Hepatocyte (in vitro differentiated cells): ENCODE measurements at regions not wholly inside any gene's neighbourhood (a gene's known extent, or its start where the extent isn't known, plus 50 kb on each side); places are given as distances from the start of the nearest gene placed in this dataset.

Experiments used
- DNase-seq: peaks from one replicate; pipeline ENCODE4 v3.0.0-alpha.2; 2016; ENCODE audit warnings: low spot score
- H2AFZ ChIP-seq: fragments of 200-600 bp; sonication (generic); 2 replicates; pipeline ENCODE4 v1.6.0; 2016; ENCODE audit warnings: antibody characterized with exemption, mild to moderate bottlenecking
- H3K27ac ChIP-seq: fragments of 200-600 bp; sonication (generic); 2 replicates; pipeline ENCODE4 v1.5.1; 2016; ENCODE audit warnings: mild to moderate bottlenecking
- H3K27me3 ChIP-seq: fragments of 200-600 bp; sonication (generic); 2 replicates; pipeline ENCODE4 v1.6.1; 2016
- H3K36me3 ChIP-seq: fragments of 200-600 bp; sonication (generic); replicated peaks from 2 replicates; pipeline ENCODE4 v1.5.1; 2016; ENCODE audit warnings: low read depth; ENCODE audit not compliant: insufficient read depth
- H3K4me1 ChIP-seq: fragments of 200-600 bp; sonication (generic); 2 replicates; pipeline ENCODE4 v1.5.1; 2016; ENCODE audit warnings: mild to moderate bottlenecking, moderate library complexity; ENCODE audit not compliant: insufficient read depth
- H3K4me2 ChIP-seq: fragments of 200-600 bp; sonication (generic); 2 replicates; pipeline ENCODE4 v1.6.0; 2016
- H3K4me3 ChIP-seq: fragments of 200-600 bp; sonication (generic); 2 replicates; pipeline ENCODE4 v1.5.1; 2016; ENCODE audit warnings: mild to moderate bottlenecking
- H3K79me2 ChIP-seq: fragments of 200-600 bp; sonication (generic); 2 replicates; pipeline ENCODE4 v1.6.0; 2017; ENCODE audit warnings: mild to moderate bottlenecking
- H3K9me2 ChIP-seq: fragments of 200-600 bp; sonication (generic); replicated peaks from 2 replicates; pipeline ENCODE4 v1.6.0; 2017; ENCODE audit warnings: mild to moderate bottlenecking; ENCODE audit not compliant: insufficient read depth
- H3K9me3 ChIP-seq: fragments of 200-600 bp; sonication (generic); 2 replicates; pipeline ENCODE4 v1.5.1; 2016; ENCODE audit warnings: low read depth, mild to moderate bottlenecking
- H4K20me1 ChIP-seq: fragments of 200-600 bp; sonication (generic); 2 replicates; pipeline ENCODE4 v1.6.0; 2016; ENCODE audit warnings: mild to moderate bottlenecking; ENCODE audit not compliant: insufficient read depth, poor library complexity, severe bottlenecking
- EZH2 ChIP-seq: fragments of 200-600 bp; sonication (generic); IDR thresholded peaks from 2 replicates; pipeline ENCODE4 v1.6.1; 2016; ENCODE audit warnings: antibody characterized with exemption, mild to moderate bottlenecking, borderline replicate concordance
- EZH2phosphoT487 ChIP-seq: fragments of 200-600 bp; sonication (generic); IDR thresholded peaks from one replicate; pipeline ENCODE4 v1.6.1; 2018; ENCODE audit warnings: antibody characterized with exemption, mild to moderate bottlenecking, low read depth, moderate library complexity; ENCODE audit not compliant: unreplicated experiment, severe bottlenecking
- WGBS: methylation state at CpG from one replicate; pipeline ENCODE4 v1.1.6; 2016; ENCODE audit warnings: low lambda C conversion rate; ENCODE audit errors: missing lambda C conversion rate; 5-methylcytosine and 5-hydroxymethylcytosine counted together
- TF ChIP-seq, protein P1 (sequence below): fragments of 200-600 bp; sonication (generic); IDR thresholded peaks from 2 replicates; pipeline ENCODE4 v1.5.1; 2016; ENCODE audit warnings: antibody characterized with exemption, mild to moderate bottlenecking; ENCODE audit not compliant: poor library complexity

GRCh38 chr18:78115896-78116561, 863.6 kb upstream of the SALL3 start:
- WGBS = 91% methylated on average over 1 of the region's 1 CpG
- Histone ChIP-seq H3K4me1 (no peaks in the 10 kb centered on the region), H3K9me2 (no peaks in the 10 kb centered on the region), H4K20me1 (no peaks in the 10 kb centered on the region), H3K79me2 (no peaks in the 10 kb centered on the region), H2AFZ (no peak overlapping the region), H3K27ac (no peak overlapping the region), H3K27me3 (no peaks in the 10 kb centered on the region), H3K4me3 (no peak overlapping the region), H3K36me3 (no peaks in the 10 kb centered on the region), H3K9me3 (no peaks in the 10 kb centered on the region), H3K4me2 (no peak overlapping the region)
- TF ChIP-seq EZH2 (no peak), EZH2phosphoT487 (no peak)
- TF ChIP-seq, protein P1, sequence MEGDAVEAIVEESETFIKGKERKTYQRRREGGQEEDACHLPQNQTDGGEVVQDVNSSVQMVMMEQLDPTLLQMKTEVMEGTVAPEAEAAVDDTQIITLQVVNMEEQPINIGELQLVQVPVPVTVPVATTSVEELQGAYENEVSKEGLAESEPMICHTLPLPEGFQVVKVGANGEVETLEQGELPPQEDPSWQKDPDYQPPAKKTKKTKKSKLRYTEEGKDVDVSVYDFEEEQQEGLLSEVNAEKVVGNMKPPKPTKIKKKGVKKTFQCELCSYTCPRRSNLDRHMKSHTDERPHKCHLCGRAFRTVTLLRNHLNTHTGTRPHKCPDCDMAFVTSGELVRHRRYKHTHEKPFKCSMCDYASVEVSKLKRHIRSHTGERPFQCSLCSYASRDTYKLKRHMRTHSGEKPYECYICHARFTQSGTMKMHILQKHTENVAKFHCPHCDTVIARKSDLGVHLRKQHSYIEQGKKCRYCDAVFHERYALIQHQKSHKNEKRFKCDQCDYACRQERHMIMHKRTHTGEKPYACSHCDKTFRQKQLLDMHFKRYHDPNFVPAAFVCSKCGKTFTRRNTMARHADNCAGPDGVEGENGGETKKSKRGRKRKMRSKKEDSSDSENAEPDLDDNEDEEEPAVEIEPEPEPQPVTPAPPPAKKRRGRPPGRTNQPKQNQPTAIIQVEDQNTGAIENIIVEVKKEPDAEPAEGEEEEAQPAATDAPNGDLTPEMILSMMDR = no peak
- DNase-seq = no peak

DNA sequence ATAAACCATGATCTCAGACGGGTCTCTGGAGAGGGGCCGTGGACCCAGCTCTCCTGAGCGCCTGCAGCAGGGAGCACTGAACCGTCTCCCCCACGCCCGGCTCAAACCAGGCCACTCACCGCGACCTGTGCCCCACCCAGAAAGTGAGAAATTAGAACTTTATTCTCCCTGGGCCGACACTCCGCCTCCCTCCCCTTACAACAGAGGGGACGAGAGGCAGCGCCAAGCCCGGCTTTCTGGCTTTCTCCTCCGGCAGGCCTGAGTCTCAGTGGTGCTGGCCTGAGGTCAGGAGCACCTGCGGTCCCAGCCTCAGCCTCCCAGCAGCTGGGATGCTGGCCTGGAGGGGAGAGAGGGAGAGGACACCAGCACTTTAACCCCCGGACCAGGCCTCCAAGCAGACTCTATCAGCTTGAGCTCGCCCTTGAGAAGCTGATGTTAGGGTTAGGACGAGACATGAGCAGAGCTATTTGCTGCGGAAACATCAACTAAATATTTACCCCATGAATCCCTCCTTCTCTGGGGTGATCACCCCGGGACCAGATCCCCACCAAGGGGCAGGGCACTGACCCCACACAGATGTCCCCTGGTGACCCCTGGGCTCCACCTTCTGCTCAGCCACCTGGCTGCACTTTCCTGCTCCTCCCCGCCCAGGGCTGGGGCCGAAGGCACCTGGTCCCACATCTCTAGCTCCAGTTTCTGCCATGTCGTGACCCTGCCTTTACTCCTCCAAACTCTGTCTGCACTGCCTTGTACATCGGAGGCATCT, 856.3 kb upstream of the SALL3 start:
- no peaks in the 10 kb centered on the region for H3K36me3 ChIP-seq
- WGBS = 94% methylated on average over 24 of the region's 24 CpGs
- TF ChIP-seq EZH2phosphoT487 (no peak), EZH2 (no peak)
- TF ChIP-seq, protein P1 = no peak
- H3K27ac ChIP-seq = no peak overlapping the region
- no peak overlapping the region for H3K4me2 ChIP-seq
- no peaks in the 10 kb centered on the region for H3K27me3 ChIP-seq
- H3K9me2 ChIP-seq = no peaks in the 10 kb centered on the region
- no peak overlapping the region for H3K4me3 ChIP-seq
- peaks cover 5% of the 10 kb centered on the region for H3K4me1 ChIP-seq
- no peak overlapping the region for H2AFZ ChIP-seq
- H4K20me1 ChIP-seq = no peaks in the 10 kb centered on the region
- no peak for DNase-seq
- no peaks in the 10 kb centered on the region for H3K9me3 ChIP-seq
- H3K79me2 ChIP-seq = no peaks in the 10 kb centered on the region

DNA sequence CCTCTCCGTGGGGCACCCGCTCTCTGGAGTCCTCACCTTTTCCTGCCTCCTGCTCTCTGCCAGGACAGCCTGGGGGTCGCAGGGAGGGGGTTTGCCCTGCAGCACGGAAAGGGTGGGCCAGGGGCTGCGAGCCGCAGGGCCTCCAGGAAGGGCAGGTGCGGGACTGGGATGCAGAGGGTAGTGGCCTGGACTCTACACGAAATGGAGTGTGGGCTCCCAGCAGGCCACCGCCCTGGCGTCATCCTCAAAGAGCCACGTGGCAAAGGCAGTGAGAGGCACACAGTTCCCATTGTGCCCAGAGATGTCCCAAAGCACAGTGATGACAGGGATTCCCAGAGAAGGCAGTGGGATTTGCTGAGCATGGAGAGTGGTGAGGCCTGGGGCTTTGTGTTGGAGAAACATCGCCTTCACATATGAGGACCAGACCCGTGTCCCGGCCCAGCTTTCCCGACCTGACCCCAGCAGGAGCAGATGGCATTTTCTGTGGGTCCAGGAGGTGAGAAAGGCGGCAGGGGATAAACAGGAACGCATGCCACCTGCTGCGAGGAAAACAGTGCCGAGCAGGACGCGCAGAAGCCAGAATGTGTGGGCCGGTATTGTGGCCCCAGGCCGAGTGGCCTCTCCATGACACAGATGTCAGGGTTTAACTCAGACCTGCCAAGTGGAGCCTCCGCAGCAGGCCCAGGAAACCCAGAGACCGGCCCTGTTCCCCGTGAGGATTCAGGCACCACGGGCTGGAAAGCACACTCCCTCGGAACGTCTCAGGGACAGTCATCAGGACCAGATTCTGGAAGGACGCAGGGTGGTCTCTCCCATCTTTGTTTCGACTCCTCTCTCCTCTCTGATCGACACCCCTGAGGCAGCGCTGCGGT, 855.5 kb upstream of the SALL3 start:
- TF ChIP-seq, protein P1 = no peak
- TF ChIP-seq EZH2 (no peak), EZH2phosphoT487 (no peak)
- 83% methylated on average over 34 of the region's 34 CpGs for WGBS
- H3K4me3 ChIP-seq = no peak overlapping the region

More for the DNA sequence above, 855.5 kb upstream of the SALL3 start:
- H3K4me2 ChIP-seq = no peak overlapping the region
- H3K36me3 ChIP-seq = no peaks in the 10 kb centered on the region
- H2AFZ ChIP-seq = no peak overlapping the region
- no peaks in the 10 kb centered on the region for H3K9me2 ChIP-seq
- peaks cover 5% of the 10 kb centered on the region for H3K4me1 ChIP-seq
- H3K27me3 ChIP-seq = no peaks in the 10 kb centered on the region
- no peak for DNase-seq
- H3K79me2 ChIP-seq = no peaks in the 10 kb centered on the region
- no peak overlapping the region for H3K27ac ChIP-seq
- H3K9me3 ChIP-seq = no peaks in the 10 kb centered on the region
- no peaks in the 10 kb centered on the region for H4K20me1 ChIP-seq
